Lower leg skin (tissue), 3 donors: ENCODE measurements at regions not wholly inside any gene's neighbourhood (a gene's known extent, or its start where the extent isn't known, plus 50 kb on each side); places are given as distances from the start of the nearest gene placed in this dataset.

Experiments
- POLR2A ChIP-seq, 2 donors: fragments of 450-650 bp; IDR thresholded peaks; one replicate each; pipeline ENCODE4 v1.6.1; 2016 to 2017; ENCODE audit warnings: antibody characterized with exemption in 2 of 2, mild to moderate bottlenecking in 1 of 2, moderate library complexity in 1 of 2
- TF ChIP-seq, protein P1 (sequence below), 3 donors: fragments of 450-650 bp; IDR thresholded peaks; one replicate each; pipeline ENCODE4 v1.5.1; 2016; ENCODE audit warnings: antibody characterized with exemption in 3 of 3, mild to moderate bottlenecking in 3 of 3, moderate library complexity in 2 of 3

DNA sequence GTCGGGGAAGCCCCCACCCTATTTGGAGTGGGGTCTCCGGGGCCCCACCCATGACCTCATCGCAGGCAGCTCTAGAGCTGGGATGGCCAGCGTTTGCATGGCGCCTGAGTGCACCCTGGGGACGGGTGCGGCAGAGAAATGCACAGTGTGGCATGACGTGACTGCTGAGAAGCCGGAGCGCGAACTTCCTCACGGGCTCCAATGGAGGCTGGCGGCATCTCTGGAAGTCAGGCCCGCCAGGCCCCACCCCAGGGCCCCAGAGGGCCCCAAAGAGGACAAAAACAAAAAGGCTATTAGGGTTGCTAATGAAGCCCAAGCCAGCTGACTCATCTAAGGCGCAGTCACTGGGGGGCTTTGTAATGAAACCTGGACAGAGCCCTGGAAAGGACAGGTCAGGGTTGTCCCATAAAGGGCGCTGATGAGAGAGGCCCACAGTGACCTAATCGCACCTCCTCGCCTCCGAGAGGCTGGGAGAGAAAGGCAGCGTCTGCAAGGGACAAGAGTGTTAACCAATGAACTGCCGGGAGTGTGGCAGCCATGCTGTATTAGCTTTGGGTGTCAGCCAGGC lies 86.0 kb upstream of the C1QTNF7 start:
- TF ChIP-seq POLR2A (IDR thresholded peaks at IDR 0.05) = no peak
- TF ChIP-seq, protein P1, sequence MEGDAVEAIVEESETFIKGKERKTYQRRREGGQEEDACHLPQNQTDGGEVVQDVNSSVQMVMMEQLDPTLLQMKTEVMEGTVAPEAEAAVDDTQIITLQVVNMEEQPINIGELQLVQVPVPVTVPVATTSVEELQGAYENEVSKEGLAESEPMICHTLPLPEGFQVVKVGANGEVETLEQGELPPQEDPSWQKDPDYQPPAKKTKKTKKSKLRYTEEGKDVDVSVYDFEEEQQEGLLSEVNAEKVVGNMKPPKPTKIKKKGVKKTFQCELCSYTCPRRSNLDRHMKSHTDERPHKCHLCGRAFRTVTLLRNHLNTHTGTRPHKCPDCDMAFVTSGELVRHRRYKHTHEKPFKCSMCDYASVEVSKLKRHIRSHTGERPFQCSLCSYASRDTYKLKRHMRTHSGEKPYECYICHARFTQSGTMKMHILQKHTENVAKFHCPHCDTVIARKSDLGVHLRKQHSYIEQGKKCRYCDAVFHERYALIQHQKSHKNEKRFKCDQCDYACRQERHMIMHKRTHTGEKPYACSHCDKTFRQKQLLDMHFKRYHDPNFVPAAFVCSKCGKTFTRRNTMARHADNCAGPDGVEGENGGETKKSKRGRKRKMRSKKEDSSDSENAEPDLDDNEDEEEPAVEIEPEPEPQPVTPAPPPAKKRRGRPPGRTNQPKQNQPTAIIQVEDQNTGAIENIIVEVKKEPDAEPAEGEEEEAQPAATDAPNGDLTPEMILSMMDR (IDR thresholded peaks at IDR 0.05) = no peak
